ENCODE measurements at regions not wholly inside any gene's neighbourhood (a gene's known extent, or its start where the extent isn't known, plus 50 kb on each side); places are given as distances from the start of the nearest gene placed in this dataset.

DNA sequence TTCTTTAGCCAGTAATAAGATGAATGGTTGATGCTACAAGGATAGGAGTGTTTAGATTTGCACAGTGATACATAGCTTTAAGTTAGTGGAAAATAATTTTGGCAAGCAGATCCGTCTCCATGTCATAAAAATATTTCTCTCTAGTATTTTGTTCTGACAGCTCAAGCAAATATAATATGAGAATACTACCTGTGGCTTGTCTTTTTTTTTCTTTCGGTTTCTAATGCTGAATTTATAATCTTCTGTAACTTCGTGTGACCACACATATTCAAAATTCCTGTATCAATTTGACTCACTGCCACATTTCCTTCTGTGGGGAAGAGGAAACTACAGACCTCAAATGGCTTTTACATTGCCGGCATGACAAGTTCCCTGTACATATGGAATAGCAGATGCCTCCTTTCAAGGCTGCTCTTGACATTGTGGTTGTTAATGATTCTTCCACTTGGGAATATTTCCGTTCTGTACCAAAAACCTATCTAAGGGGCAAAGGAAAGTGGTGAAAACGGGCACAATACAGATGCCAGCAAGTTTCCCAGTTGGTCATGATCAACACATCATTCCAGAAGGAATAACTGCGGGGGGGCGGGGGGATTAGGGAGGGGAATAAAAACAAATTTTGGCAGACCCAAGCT, 103.6 kb upstream of the CCDC91 start:
- H3K27ac Mint-ChIP-seq (ENCODE audit: unreplicated experiment), result no peak overlapping the region
- no peaks in the 10 kb centered on the region for H3K27me3 Mint-ChIP-seq (ENCODE audit: unreplicated experiment)
- intact Hi-C loops (cut with micrococcal nuclease; ENCODE audit: unreplicated experiment), result no loop called here
- H3K9me3 Mint-ChIP-seq (ENCODE audit: low read depth, unreplicated experiment), result no peaks in the 10 kb centered on the region
- no TSS peak for BruUV-seq (replicated peaks)
- no peaks in the 10 kb centered on the region for H3K36me3 Mint-ChIP-seq (ENCODE audit: insufficient read depth, unreplicated experiment)
- CTCF ChIA-PET, result no interaction called here
- no peak overlapping the region for H3K4me3 Mint-ChIP-seq (ENCODE audit: low read depth, unreplicated experiment)
- H3K4me1 Mint-ChIP-seq (ENCODE audit: low read depth, unreplicated experiment), result no peaks in the 10 kb centered on the region
- TF ChIP-seq, protein P1, sequence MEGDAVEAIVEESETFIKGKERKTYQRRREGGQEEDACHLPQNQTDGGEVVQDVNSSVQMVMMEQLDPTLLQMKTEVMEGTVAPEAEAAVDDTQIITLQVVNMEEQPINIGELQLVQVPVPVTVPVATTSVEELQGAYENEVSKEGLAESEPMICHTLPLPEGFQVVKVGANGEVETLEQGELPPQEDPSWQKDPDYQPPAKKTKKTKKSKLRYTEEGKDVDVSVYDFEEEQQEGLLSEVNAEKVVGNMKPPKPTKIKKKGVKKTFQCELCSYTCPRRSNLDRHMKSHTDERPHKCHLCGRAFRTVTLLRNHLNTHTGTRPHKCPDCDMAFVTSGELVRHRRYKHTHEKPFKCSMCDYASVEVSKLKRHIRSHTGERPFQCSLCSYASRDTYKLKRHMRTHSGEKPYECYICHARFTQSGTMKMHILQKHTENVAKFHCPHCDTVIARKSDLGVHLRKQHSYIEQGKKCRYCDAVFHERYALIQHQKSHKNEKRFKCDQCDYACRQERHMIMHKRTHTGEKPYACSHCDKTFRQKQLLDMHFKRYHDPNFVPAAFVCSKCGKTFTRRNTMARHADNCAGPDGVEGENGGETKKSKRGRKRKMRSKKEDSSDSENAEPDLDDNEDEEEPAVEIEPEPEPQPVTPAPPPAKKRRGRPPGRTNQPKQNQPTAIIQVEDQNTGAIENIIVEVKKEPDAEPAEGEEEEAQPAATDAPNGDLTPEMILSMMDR (IDR thresholded peaks at IDR 0.05; ENCODE audit: unreplicated experiment), result no peak
- DNase-seq, result no peak

- no TSS peak for BruUV-seq (replicated peaks)
- CTCF ChIA-PET, result no interaction called here
- DNase-seq, result no peak
These were observed 101.5 kb upstream of the CCDC91 start for GRCh38 chr12:28088566-28089272.

DNA sequence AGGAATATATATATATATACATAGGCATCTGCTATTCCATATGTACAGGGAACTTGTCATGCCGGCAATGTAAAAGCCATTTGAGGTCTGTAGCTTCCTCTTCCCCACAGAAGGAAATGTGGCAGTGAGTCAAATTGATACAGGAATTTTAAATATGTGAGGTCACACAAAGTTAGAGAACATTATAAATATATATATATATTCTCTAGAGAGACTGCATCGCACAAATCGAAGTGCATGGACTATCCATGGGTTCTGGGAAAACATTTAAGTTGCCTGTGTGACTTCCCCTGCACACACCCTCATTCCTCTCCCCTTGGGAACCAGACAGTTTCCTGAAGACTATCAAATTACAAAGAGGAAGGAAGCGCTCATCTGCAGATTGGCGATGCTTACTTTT, 100.9 kb upstream of the CCDC91 start:
- Mint-ChIP-seq H3K4me1 (ENCODE audit: low read depth, unreplicated experiment) (no peaks in the 10 kb centered on the region), H3K9me3 (ENCODE audit: low read depth, unreplicated experiment) (no peaks in the 10 kb centered on the region), H3K36me3 (ENCODE audit: insufficient read depth, unreplicated experiment) (no peaks in the 10 kb centered on the region), H3K4me3 (ENCODE audit: low read depth, unreplicated experiment) (no peak overlapping the region), H3K27me3 (ENCODE audit: unreplicated experiment) (no peaks in the 10 kb centered on the region), H3K27ac (ENCODE audit: unreplicated experiment) (no peak overlapping the region)
- DNase-seq, result no peak
- intact Hi-C loops (cut with micrococcal nuclease; ENCODE audit: unreplicated experiment), result no loop called here
- TF ChIP-seq, protein P1 (IDR thresholded peaks at IDR 0.05; ENCODE audit: unreplicated experiment), result no peak
- no TSS peak for BruUV-seq (replicated peaks)
- CTCF ChIA-PET, result interaction anchor here (0.7 kb wide), 1 partner anchor 1397 kb away, joined by 3 read pairs; no protein-coding TSS in a partner anchor

More at GRCh38 chr12:28088566-28089272, 101.5 kb upstream of the CCDC91 start:
- Mint-ChIP-seq H3K27me3 (ENCODE audit: unreplicated experiment) (no peaks in the 10 kb centered on the region), H3K4me3 (ENCODE audit: low read depth, unreplicated experiment) (no peak overlapping the region), H3K36me3 (ENCODE audit: insufficient read depth, unreplicated experiment) (no peaks in the 10 kb centered on the region), H3K9me3 (ENCODE audit: low read depth, unreplicated experiment) (no peaks in the 10 kb centered on the region), H3K27ac (ENCODE audit: unreplicated experiment) (no peak overlapping the region), H3K4me1 (ENCODE audit: low read depth, unreplicated experiment) (no peaks in the 10 kb centered on the region)
- TF ChIP-seq, protein P1 (IDR thresholded peaks at IDR 0.05; ENCODE audit: unreplicated experiment), result no peak
- intact Hi-C loops (cut with micrococcal nuclease; ENCODE audit: unreplicated experiment), result no loop called here

DNA sequence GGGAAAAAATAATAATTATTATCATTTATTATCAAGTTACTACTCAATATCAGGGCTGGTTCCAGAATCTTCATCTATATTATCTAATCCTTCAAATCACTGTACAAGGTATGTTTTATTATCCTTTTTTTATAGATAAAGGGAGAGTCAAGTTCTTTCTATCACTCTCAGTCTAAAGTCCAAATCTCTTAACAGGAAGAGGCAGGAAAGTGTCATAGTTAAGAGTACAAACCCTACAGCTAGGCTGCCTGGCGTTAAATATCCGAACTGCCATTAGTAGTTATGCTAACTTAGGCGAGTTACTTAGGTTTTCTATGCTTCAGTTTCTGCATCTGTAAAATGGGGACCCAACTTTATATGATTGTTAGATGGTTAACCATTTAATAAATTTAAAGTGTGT, 99.4 kb upstream of the CCDC91 start:
- Mint-ChIP-seq H3K9me3 (ENCODE audit: low read depth, unreplicated experiment) (no peaks in the 10 kb centered on the region), H3K36me3 (ENCODE audit: insufficient read depth, unreplicated experiment) (no peaks in the 10 kb centered on the region), H3K4me1 (ENCODE audit: low read depth, unreplicated experiment) (no peaks in the 10 kb centered on the region), H3K4me3 (ENCODE audit: low read depth, unreplicated experiment) (no peak overlapping the region), H3K27ac (ENCODE audit: unreplicated experiment) (no peak overlapping the region), H3K27me3 (ENCODE audit: unreplicated experiment) (no peaks in the 10 kb centered on the region)
- no TSS peak for BruUV-seq (replicated peaks)
- intact Hi-C loops (cut with micrococcal nuclease; ENCODE audit: unreplicated experiment), result no loop called here
- DNase-seq, result no peak
- TF ChIP-seq, protein P1 (IDR thresholded peaks at IDR 0.05; ENCODE audit: unreplicated experiment), result no peak
- CTCF ChIA-PET, result no interaction called here

All from Calu3 (cell line).